Right lobe of liver (tissue), 6 donors: ENCODE measurements at regions not wholly inside any gene's neighbourhood (a gene's known extent, or its start where the extent isn't known, plus 50 kb on each side); places are given as distances from the start of the nearest gene placed in this dataset.

Experiments
- ATAC-seq, 4 donors: fragments of 200-7000 bp; cut with Tn5 transposase; one replicate each; pipeline ENCODE4 v1.9.1; 2020; ENCODE audit warnings: mild to moderate bottlenecking in 4 of 4, moderate library complexity in 4 of 4
- DNase-seq, 3 donors: peaks; one replicate each; pipeline ENCODE4 v3.0.0-alpha.2; 2020
- H3K27ac ChIP-seq, 3 donors: fragments of 200-600 bp; one replicate each; pipeline ENCODE4 v1.8.0; 2022
- H3K27me3 ChIP-seq, 2 donors: fragments of 200-600 bp; one replicate each; pipeline ENCODE4 v1.8.0; 2022
- H3K36me3 ChIP-seq, 4 donors: fragments of 200-600 bp; sonication (generic) in 1 of 4; one replicate each; pipeline versions ENCODE4 v1.5.1 to v1.8.0; 2017 to 2022; ENCODE audit warnings: control low read depth in 1 of 4
- H3K4me1 ChIP-seq, 4 donors: fragments of 200-600 bp; sonication (generic) in 1 of 4; one replicate each; pipeline versions ENCODE4 v1.5.1 to v1.8.0; 2017 to 2022; ENCODE audit warnings: control low read depth in 1 of 4
- H3K4me3 ChIP-seq, 3 donors: fragments of 200-600 bp; one replicate each; pipeline ENCODE4 v1.8.0; 2022
- H3K9me3 ChIP-seq, 4 donors: fragments of 200-600 bp; sonication (generic) in 1 of 4; one replicate each; pipeline versions ENCODE4 v1.5.1 to v1.8.0; 2017 to 2022; ENCODE audit warnings: control low read depth in 1 of 4
- POLR2A ChIP-seq: fragments of 450-650 bp; IDR thresholded peaks from one replicate; pipeline ENCODE4 v1.6.1; 2017; ENCODE audit warnings: antibody characterized with exemption, mild to moderate bottlenecking
- WGBS: methylation state at CpG from one replicate; pipeline ENCODE4 v1.1.6; 2018; ENCODE audit warnings: low coverage, low lambda C conversion rate; ENCODE audit not compliant: insufficient coverage; ENCODE audit errors: missing lambda C conversion rate; 5-methylcytosine and 5-hydroxymethylcytosine counted together
- intact Hi-C, 2 donors: fragments of 100-400 bp; cut with DNase I; formaldehyde crosslinking; loops; one replicate each; pipeline versions ENCODE4 v1.11.2 to v1.14.1; 2022
- TF ChIP-seq, protein P1 (sequence below), 4 donors: fragments of 200-600 bp in 3 of 4; fragments of 450-650 bp in 1 of 4; IDR thresholded peaks; one replicate each; pipeline versions ENCODE4 v1.5.1 to v1.8.0; 2016 to 2022; ENCODE audit warnings: antibody characterized with exemption in 4 of 4, mild to moderate bottlenecking in 2 of 4
- donor health status: DM: no; HTN: yes; CAD: no.
- donor health status: DM: no; HTN: no; CAD: no.
- donor health status: DM: no; HTN: no; CAD: no.
- donor health status: DM: no; HTN: yes; CAD: no.
- donor health status: DM: no; HTN: yes; CAD: no.

DNA sequence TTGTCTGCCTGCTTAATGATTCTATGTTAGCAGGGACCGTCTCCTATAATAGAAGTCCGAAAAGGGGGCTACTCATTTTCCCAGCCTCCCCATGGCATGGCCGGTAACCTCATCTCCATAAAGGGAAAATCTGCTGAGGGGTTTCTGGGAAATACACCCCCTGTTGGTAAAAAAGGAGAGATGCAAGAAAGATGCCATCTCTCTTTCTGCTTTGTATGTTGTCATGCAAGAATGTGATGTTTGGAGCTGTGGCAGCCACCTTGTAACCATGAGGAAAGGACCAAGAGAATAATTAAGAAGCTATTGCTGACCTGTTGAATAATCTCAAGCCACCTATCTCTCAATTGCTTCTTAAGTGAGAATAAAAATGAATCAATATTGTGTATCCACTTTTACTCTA lies 94.8 kb upstream of the XYLT1 start:
- DNase-seq = no peak
- Histone ChIP-seq H3K27me3 (no peaks in the 10 kb centered on the region), H3K4me3 (no peak overlapping the region), H3K27ac (no peak overlapping the region), H3K4me1 (no peaks in the 10 kb centered on the region), H3K36me3 (no peaks in the 10 kb centered on the region), H3K9me3 (no peaks in the 10 kb centered on the region)
- 72% methylated on average over 3 of the region's 3 CpGs for whole genome bisulfite sequencing
- TF ChIP-seq POLR2A = no peak
- TF ChIP-seq, protein P1, sequence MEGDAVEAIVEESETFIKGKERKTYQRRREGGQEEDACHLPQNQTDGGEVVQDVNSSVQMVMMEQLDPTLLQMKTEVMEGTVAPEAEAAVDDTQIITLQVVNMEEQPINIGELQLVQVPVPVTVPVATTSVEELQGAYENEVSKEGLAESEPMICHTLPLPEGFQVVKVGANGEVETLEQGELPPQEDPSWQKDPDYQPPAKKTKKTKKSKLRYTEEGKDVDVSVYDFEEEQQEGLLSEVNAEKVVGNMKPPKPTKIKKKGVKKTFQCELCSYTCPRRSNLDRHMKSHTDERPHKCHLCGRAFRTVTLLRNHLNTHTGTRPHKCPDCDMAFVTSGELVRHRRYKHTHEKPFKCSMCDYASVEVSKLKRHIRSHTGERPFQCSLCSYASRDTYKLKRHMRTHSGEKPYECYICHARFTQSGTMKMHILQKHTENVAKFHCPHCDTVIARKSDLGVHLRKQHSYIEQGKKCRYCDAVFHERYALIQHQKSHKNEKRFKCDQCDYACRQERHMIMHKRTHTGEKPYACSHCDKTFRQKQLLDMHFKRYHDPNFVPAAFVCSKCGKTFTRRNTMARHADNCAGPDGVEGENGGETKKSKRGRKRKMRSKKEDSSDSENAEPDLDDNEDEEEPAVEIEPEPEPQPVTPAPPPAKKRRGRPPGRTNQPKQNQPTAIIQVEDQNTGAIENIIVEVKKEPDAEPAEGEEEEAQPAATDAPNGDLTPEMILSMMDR (IDR thresholded peaks at IDR 0.05) = no peak
- intact Hi-C loops = no loop called here
- no peak for ATAC-seq

DNA sequence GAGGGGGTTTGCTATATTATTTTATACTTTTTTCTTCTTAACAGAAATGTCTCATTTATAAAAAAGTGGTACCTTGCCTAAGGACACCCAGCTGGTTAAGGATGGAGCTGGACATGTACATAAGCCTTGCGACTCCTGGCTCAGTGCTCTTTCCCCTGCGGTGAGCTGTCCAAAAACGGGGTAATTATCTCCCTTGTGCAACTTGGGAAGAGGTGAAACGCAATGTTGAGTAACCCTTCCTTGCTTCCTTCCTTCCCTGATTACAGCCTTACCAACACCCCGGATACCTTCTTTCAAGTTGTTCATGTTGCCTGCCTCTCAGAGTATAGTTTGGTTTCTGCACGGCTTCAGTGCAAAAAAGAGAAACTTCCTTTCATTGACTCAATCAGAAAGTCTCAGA lies 94.1 kb upstream of the XYLT1 start:
- 46% methylated on average over 6 of the region's 6 CpGs for WGBS
- H3K27me3 ChIP-seq = no peaks in the 10 kb centered on the region
- TF ChIP-seq, protein P1 (IDR thresholded peaks at IDR 0.05) = no peak
- TF ChIP-seq POLR2A = no peak
- no peak overlapping the region for H3K27ac ChIP-seq
- intact Hi-C loops = no loop called here
- no peaks in the 10 kb centered on the region for H3K9me3 ChIP-seq
- ATAC-seq (no peak), DNase-seq (no peak)
- no peaks in the 10 kb centered on the region for H3K4me1 ChIP-seq
- no peak overlapping the region for H3K4me3 ChIP-seq
- H3K36me3 ChIP-seq = no peaks in the 10 kb centered on the region

DNA sequence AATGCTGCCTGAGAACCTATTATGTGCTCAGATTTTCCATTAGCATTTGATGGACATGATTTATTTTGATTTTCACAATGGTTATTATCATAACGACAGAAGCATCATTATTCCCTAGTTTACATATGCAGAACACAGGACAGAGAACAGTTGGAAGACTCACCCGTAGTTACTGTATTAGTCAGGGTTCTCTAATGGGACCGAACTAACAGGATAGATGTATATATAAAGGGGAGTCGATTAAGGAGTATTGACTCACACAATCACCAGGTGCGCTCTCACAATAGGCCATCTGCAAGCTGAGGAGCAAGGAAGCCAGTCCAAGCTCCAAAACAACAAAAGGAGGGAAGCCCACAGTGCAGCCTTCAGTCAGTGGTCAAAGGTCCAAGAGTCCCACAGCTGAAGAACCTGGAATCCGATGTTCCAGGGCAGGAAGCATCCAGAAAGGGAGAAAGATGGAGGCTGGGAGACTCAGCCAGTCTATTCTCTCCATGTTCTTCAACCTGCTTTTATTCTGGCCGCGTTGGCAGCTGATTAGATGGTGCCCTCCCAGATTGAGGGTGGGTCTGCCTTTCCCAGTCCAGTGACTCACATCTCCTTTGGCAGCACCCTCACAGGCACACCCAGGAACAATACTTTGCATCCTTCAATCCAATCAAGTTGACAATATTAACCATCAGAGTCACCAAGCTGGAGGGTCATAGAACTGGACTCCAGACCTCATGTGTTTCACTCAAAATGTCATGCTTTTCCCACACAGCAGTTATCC lies 92.7 kb upstream of the XYLT1 start:
- TF ChIP-seq, protein P1 (IDR thresholded peaks at IDR 0.05) = no peak
- no peak for TF ChIP-seq POLR2A
- no peaks in the 10 kb centered on the region for H3K4me1 ChIP-seq
- H3K36me3 ChIP-seq = no peaks in the 10 kb centered on the region
- 73% methylated on average over 7 of the region's 8 CpGs for WGBS
- no peak overlapping the region for H3K27ac ChIP-seq
- ATAC-seq (no peak), DNase-seq (no peak)
- H3K27me3 ChIP-seq = no peaks in the 10 kb centered on the region
- no peak overlapping the region for H3K4me3 ChIP-seq
- H3K9me3 ChIP-seq = no peaks in the 10 kb centered on the region
- intact Hi-C loops = no loop called here

DNA sequence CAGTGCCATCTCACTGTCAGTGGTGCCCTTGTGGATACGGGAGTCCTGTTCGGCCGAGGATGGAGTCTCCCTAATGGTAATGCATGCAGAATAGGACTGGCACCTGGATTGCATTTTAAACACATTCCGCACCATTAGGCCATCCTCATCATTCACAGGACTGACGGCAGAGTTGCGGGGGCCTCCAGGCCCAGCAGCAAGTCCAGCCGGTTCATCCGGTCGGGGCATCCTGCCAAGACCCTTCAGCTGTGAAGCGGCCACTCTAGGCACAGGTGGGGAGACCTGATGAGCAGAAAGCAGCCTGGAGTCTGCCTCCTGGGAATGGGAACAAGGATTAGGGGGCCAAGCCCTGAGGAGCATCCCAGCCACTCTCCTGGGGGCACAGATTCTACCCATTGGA lies 90.3 kb upstream of the XYLT1 start:
- TF ChIP-seq, protein P1 (IDR thresholded peaks at IDR 0.05) = no peak
- TF ChIP-seq POLR2A = no peak
- no peaks in the 10 kb centered on the region for H3K27me3 ChIP-seq
- ATAC-seq (no peak), DNase-seq (no peak)
- H3K27ac ChIP-seq = no peak overlapping the region
- no peaks in the 10 kb centered on the region for H3K4me1 ChIP-seq
- H3K4me3 ChIP-seq = no peak overlapping the region
- H3K36me3 ChIP-seq = no peaks in the 10 kb centered on the region
- WGBS = no CpG with 5 or more reads among the region's 10 CpGs
- no peaks in the 10 kb centered on the region for H3K9me3 ChIP-seq
- intact Hi-C loops = no loop called here
